ENCODE measurements at regions not wholly inside any gene's neighbourhood (a gene's known extent, or its start where the extent isn't known, plus 50 kb on each side); places are given as distances from the start of the nearest gene placed in this dataset.

GRCh38 chr16:79326549-79326948 is 274.0 kb downstream of the MAF start:
- no peak for DNase-seq

GRCh38 chr16:79325226-79325945 is 275.2 kb downstream of the MAF start:
- DNase-seq: no peak

- no peak for DNase-seq
Measured at GRCh38 chr16:79320956-79321355, 279.6 kb downstream of the MAF start.

GRCh38 chr16:79318143-79318899 is 282.2 kb downstream of the MAF start:
- no peak for DNase-seq

GRCh38 chr16:79317521-79317920 is 283.0 kb downstream of the MAF start:
- DNase-seq: no peak

- no peak for DNase-seq
Measured at GRCh38 chr16:79317026-79317425, 283.5 kb downstream of the MAF start.

- no peak for DNase-seq
Measured at GRCh38 chr16:79316004-79316458, 284.5 kb downstream of the MAF start.

- no peak for DNase-seq
Measured at GRCh38 chr16:79312502-79312901, 288.0 kb downstream of the MAF start.

- DNase-seq: no peak
Measured at GRCh38 chr16:79310710-79311109, 289.8 kb downstream of the MAF start.

GRCh38 chr16:79309606-79310005 is 290.9 kb downstream of the MAF start:
- no peak for DNase-seq

- no peak for DNase-seq
Measured at GRCh38 chr16:79307214-79307613, 293.3 kb downstream of the MAF start.

GRCh38 chr16:79305074-79305473 is 295.5 kb downstream of the MAF start:
- no peak for DNase-seq

GRCh38 chr16:79303959-79304387 is 296.6 kb downstream of the MAF start:
- no peak for DNase-seq

- no peak for DNase-seq
Measured at GRCh38 chr16:79303206-79303605, 297.3 kb downstream of the MAF start.

GRCh38 chr16:79302731-79303130 is 297.8 kb downstream of the MAF start:
- no peak for DNase-seq

- DNase-seq: no peak
Measured at GRCh38 chr16:79301051-79301450, 299.5 kb downstream of the MAF start.

GRCh38 chr16:79298894-79299799 is 301.4 kb downstream of the MAF start:
- no peak for DNase-seq

GRCh38 chr16:79298476-79298875 is 302.1 kb downstream of the MAF start:
- DNase-seq: no peak

- DNase-seq: no peak
Measured at GRCh38 chr16:79297805-79298204, 302.7 kb downstream of the MAF start.

- DNase-seq: no peak
Measured at GRCh38 chr16:79297296-79297695, 303.2 kb downstream of the MAF start.

GRCh38 chr16:79296491-79296890 is 304.0 kb downstream of the MAF start:
- no peak for DNase-seq

GRCh38 chr16:79295746-79296145 is 304.8 kb downstream of the MAF start:
- DNase-seq: no peak

- no peak for DNase-seq
Measured at GRCh38 chr16:79295162-79295561, 305.4 kb downstream of the MAF start.
